NCI-H2081 treated with DMSO at 0.1 percent for 48 hours (cell line): ENCODE measurements at regions not wholly inside any gene's neighbourhood (a gene's known extent, or its start where the extent isn't known, plus 50 kb on each side); places are given as distances from the start of the nearest gene placed in this dataset.

ENCODE experiments used
- DNase-seq: peaks from one replicate; lab custom pipeline; 2025; lab: John Stamatoyannopoulos, UW

- no peak for DNase-seq
Measured at GRCh38 chr18:67290421-67290820, 226.1 kb downstream of the DSEL start.

GRCh38 chr18:67285583-67285982, 230.9 kb downstream of the DSEL start:
- no peak for DNase-seq

GRCh38 chr18:67282796-67283195, 233.7 kb downstream of the DSEL start:
- DNase-seq = no peak

GRCh38 chr18:67281746-67282145, 234.8 kb downstream of the DSEL start:
- no peak for DNase-seq

GRCh38 chr18:67280486-67281242, 235.9 kb downstream of the DSEL start:
- no peak for DNase-seq

- no peak for DNase-seq
Measured at GRCh38 chr18:67279988-67280387, 236.5 kb downstream of the DSEL start.

- no peak for DNase-seq
Measured at GRCh38 chr18:67278984-67279383, 237.5 kb downstream of the DSEL start.

GRCh38 chr18:67276638-67277037, 239.9 kb downstream of the DSEL start:
- DNase-seq = no peak

- DNase-seq = no peak
Measured at GRCh38 chr18:67273288-67273687, 243.2 kb downstream of the DSEL start.

GRCh38 chr18:67269206-67269605, 247.3 kb downstream of the DSEL start:
- DNase-seq = no peak

GRCh38 chr18:67268530-67268929, 248.0 kb downstream of the DSEL start:
- DNase-seq = no peak

- no peak for DNase-seq
Measured at GRCh38 chr18:67266246-67267237, 250.0 kb downstream of the DSEL start.

- DNase-seq = no peak
Measured at GRCh38 chr18:67265464-67266245, 250.9 kb downstream of the DSEL start.

GRCh38 chr18:67261931-67262552, 254.5 kb downstream of the DSEL start:
- no peak for DNase-seq

GRCh38 chr18:67260841-67261240, 255.7 kb downstream of the DSEL start:
- DNase-seq = no peak

GRCh38 chr18:67250776-67251424, 265.6 kb downstream of the DSEL start:
- no peak for DNase-seq

GRCh38 chr18:67243799-67244587, 272.5 kb downstream of the DSEL start:
- no peak for DNase-seq

GRCh38 chr18:67242001-67242400, 274.5 kb downstream of the DSEL start:
- no peak for DNase-seq

GRCh38 chr18:67241299-67241698, 275.2 kb downstream of the DSEL start:
- no peak for DNase-seq

GRCh38 chr18:67239826-67240225, 276.7 kb downstream of the DSEL start:
- no peak for DNase-seq
